Activated B cell treated with CpG ODN at 0.5 μM for 24 hours (primary cell): ENCODE measurements at regions not wholly inside any gene's neighbourhood (a gene's known extent, or its start where the extent isn't known, plus 50 kb on each side); places are given as distances from the start of the nearest gene placed in this dataset.

Experiments
- ATAC-seq: fragments of 200-7000 bp; cut with Tn5 transposase; one replicate; pipeline ENCODE4 v1.10.0; 2021; ENCODE audit warnings: low read depth, mild to moderate bottlenecking, moderate library complexity
- CTCF ChIA-PET: fragments of 350-600 bp; sonication (Branson Sonifier 250); formaldehyde crosslinking; loops from one replicate; lab custom pipeline; 2021; ENCODE audit warnings: antibody characterized with exemption; lab: Charles Lee
- POLR2A ChIA-PET: fragments of 350-600 bp; sonication (Branson Sonifier 250); formaldehyde crosslinking; loops from one replicate; lab custom pipeline; 2021; ENCODE audit warnings: antibody characterized with exemption; lab: Charles Lee
- DNase-seq: peaks from one replicate; pipeline ENCODE4 v3.0.0; 2022
- H3K27ac Mint-ChIP-seq: one replicate; pipeline ENCODE4 v1.8.0; 2020; ENCODE audit warnings: mixed read lengths
- H3K27me3 Mint-ChIP-seq: one replicate; pipeline ENCODE4 v1.8.0; 2021; ENCODE audit warnings: mixed read lengths
- H3K36me3 Mint-ChIP-seq: one replicate; pipeline ENCODE4 v1.8.0; 2021; ENCODE audit warnings: low read depth, mixed read lengths
- H3K4me1 Mint-ChIP-seq: one replicate; pipeline ENCODE4 v1.8.0; 2021; ENCODE audit warnings: mixed read lengths
- H3K4me3 Mint-ChIP-seq: one replicate; pipeline ENCODE4 v1.8.0; 2020; ENCODE audit warnings: mild to moderate bottlenecking, mixed read lengths
- H3K9me3 Mint-ChIP-seq: one replicate; pipeline ENCODE4 v1.8.0; 2020; ENCODE audit warnings: mixed read lengths
- CTCF ChIP-seq: fragments of 200-600 bp; IDR thresholded peaks from one replicate; pipeline ENCODE4 v1.8.0; 2022; ENCODE audit warnings: antibody characterized with exemption, mild to moderate bottlenecking
- intact Hi-C: fragments of 100-400 bp; cut with micrococcal nuclease; formaldehyde crosslinking; loops from one replicate; pipeline ENCODE4 v1.15.1; 2024

GRCh38 chr13:110063490-110064421 lies 243.2 kb downstream of the COL4A1 start:
- ATAC-seq, result no peak
- POLR2A ChIA-PET, result no interaction called here

GRCh38 chr13:110062777-110063442 lies 244.0 kb downstream of the COL4A1 start:
- Mint-ChIP-seq H3K4me3 (no peak overlapping the region), H3K9me3 (no peaks in the 10 kb centered on the region), H3K27ac (no peak overlapping the region), H3K36me3 (no peaks in the 10 kb centered on the region), H3K4me1 (no peaks in the 10 kb centered on the region), H3K27me3 (no peaks in the 10 kb centered on the region)
- TF ChIP-seq CTCF, result no peak
- DNase-seq (no peak), ATAC-seq (no peak)
- intact Hi-C loops, result no loop called here
- CTCF ChIA-PET, result no interaction called here
- POLR2A ChIA-PET, result no interaction called here

More at GRCh38 chr13:110063490-110064421, 243.2 kb downstream of the COL4A1 start:
- CTCF ChIA-PET, result no interaction called here
- H3K27ac Mint-ChIP-seq, result no peak overlapping the region
- no peak for TF ChIP-seq CTCF
- H3K4me3 Mint-ChIP-seq, result no peak overlapping the region
- intact Hi-C loops, result no loop called here
- no peaks in the 10 kb centered on the region for H3K27me3 Mint-ChIP-seq
- H3K36me3 Mint-ChIP-seq, result no peaks in the 10 kb centered on the region
- H3K9me3 Mint-ChIP-seq, result no peaks in the 10 kb centered on the region
- no peak for DNase-seq
- no peaks in the 10 kb centered on the region for H3K4me1 Mint-ChIP-seq

GRCh38 chr13:110062077-110062776 lies 244.7 kb downstream of the COL4A1 start:
- intact Hi-C loops, result no loop called here
- no peak for TF ChIP-seq CTCF
- CTCF ChIA-PET, result no interaction called here
- no peak overlapping the region for H3K4me3 Mint-ChIP-seq
- ATAC-seq (no peak), DNase-seq (no peak)
- POLR2A ChIA-PET, result no interaction called here
- no peaks in the 10 kb centered on the region for H3K4me1 Mint-ChIP-seq
- no peaks in the 10 kb centered on the region for H3K36me3 Mint-ChIP-seq
- H3K27me3 Mint-ChIP-seq, result no peaks in the 10 kb centered on the region
- no peaks in the 10 kb centered on the region for H3K9me3 Mint-ChIP-seq
- H3K27ac Mint-ChIP-seq, result no peak overlapping the region

GRCh38 chr13:110061270-110061669 lies 245.7 kb downstream of the COL4A1 start:
- H3K36me3 Mint-ChIP-seq, result no peaks in the 10 kb centered on the region

More at GRCh38 chr13:110061270-110061669, 245.7 kb downstream of the COL4A1 start:
- POLR2A ChIA-PET, result no interaction called here
- CTCF ChIA-PET, result no interaction called here
- ATAC-seq (no peak), DNase-seq (no peak)
- H3K9me3 Mint-ChIP-seq, result no peaks in the 10 kb centered on the region
- intact Hi-C loops, result no loop called here
- TF ChIP-seq CTCF, result no peak
- H3K4me3 Mint-ChIP-seq, result no peak overlapping the region
- no peak overlapping the region for H3K27ac Mint-ChIP-seq
- H3K27me3 Mint-ChIP-seq, result no peaks in the 10 kb centered on the region
- no peaks in the 10 kb centered on the region for H3K4me1 Mint-ChIP-seq
